GM10248 (cell line): ENCODE measurements at regions not wholly inside any gene's neighbourhood (a gene's known extent, or its start where the extent isn't known, plus 50 kb on each side); places are given as distances from the start of the nearest gene placed in this dataset.
"Not testable (repeated sequence)": the region's sequence is repeated elsewhere in the genome, so short reads cannot be mapped to it uniquely, and the experiment has no call there.

Experiments
- CTCF ChIA-PET: fragments of 300-600 bp; sonication (Branson Sonifier 250); formaldehyde crosslinking; extraction: SDS; loops from one replicate; lab custom pipeline; 2021; ENCODE audit warnings: antibody characterized with exemption; lab: Yijun Ruan, JAX
- POLR2A ChIA-PET: fragments of 350-650 bp; sonication (Branson Sonifier 250); formaldehyde crosslinking; extraction: SDS; loops from one replicate; lab custom pipeline; 2020; ENCODE audit warnings: antibody characterized with exemption; lab: Yijun Ruan, JAX
- DNase-seq: peaks from one replicate; pipeline ENCODE4 v3.0.0; 2012; ENCODE audit errors: extremely low spot score
- TF ChIP-seq, protein P1 (sequence below): IDR thresholded peaks from 2 replicates; pipeline ENCODE4 v1.5.1; 2012; ENCODE audit warnings: mild to moderate bottlenecking, low read depth; ENCODE audit errors: extremely low read depth, missing control alignments, control extremely low read depth

DNA sequence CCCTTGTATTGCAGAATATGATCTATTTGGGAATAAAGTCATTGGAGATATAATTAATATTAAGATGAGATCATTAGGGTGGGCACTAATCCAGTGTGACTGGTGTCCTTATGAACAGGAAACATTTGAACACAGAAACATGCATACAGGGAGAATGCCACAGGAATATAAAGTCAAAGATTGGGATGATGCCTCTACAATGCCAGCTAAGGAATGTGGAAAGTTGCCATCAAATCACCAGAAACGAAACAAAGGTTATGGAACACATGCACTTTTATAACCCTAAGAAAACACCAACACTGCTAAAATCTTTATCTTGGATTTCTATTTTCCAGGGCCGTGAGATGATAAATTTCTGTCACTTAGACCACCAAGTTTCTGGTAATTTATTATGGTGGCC is 442.4 kb upstream of the BCHE start:
- no peak for DNase-seq
- ChIA-PET CTCF (no interaction called here), POLR2A (no interaction called here)

DNA sequence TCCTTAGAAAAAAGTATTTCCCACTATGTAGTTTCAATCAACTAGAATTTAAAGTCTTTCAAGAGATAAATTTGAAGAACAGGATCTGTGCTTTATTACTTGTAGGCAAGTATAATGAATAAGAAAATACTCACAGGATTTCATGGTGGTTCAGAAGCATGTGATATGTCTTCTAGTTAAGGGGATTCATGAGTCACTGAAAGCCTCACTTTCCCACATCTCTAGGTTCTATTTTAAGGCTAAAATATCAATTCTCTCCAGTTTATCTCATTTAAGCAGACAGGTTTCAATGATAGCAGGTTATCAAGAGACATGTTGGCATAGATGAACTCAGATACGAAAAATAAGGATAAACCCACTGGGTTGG is 437.8 kb upstream of the BCHE start:
- TF ChIP-seq, protein P1, sequence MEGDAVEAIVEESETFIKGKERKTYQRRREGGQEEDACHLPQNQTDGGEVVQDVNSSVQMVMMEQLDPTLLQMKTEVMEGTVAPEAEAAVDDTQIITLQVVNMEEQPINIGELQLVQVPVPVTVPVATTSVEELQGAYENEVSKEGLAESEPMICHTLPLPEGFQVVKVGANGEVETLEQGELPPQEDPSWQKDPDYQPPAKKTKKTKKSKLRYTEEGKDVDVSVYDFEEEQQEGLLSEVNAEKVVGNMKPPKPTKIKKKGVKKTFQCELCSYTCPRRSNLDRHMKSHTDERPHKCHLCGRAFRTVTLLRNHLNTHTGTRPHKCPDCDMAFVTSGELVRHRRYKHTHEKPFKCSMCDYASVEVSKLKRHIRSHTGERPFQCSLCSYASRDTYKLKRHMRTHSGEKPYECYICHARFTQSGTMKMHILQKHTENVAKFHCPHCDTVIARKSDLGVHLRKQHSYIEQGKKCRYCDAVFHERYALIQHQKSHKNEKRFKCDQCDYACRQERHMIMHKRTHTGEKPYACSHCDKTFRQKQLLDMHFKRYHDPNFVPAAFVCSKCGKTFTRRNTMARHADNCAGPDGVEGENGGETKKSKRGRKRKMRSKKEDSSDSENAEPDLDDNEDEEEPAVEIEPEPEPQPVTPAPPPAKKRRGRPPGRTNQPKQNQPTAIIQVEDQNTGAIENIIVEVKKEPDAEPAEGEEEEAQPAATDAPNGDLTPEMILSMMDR = no peak
- POLR2A ChIA-PET = no interaction called here
- CTCF ChIA-PET = no interaction called here
- no peak for DNase-seq

More for the DNA sequence above, 442.4 kb upstream of the BCHE start:
- TF ChIP-seq, protein P1 = no peak

DNA sequence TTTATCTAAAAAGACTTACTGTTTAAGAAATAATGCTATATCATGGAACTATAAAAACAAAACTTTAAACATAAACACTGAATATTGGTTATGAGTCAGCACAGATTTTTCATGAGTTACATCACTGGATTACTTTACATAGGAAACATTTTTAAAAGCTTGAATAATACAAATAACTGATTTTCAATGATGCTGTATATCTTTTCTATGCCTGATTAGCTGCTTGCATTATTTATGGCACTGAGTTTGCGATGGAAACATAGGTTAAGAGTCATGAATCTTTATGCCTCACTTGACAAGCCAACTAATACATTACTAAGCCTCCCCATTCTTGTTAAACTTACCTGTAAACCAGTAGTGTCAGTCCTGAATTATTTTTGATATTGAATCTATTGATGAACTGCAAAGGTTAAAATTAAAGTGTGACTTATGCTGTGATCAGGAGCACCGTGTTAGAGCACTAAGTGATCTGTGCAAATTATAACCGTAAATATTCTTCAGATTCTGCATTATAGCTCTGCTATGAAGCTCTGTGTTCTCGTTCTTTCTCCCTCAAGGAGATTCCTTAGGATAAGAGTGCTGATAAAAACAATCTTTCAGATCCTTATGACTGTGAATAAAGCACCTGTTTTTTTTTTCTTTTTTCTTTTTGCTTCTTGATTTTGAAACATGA is 437.3 kb upstream of the BCHE start:
- POLR2A ChIA-PET = no interaction called here
- CTCF ChIA-PET = no interaction called here
- DNase-seq = no peak
- TF ChIP-seq, protein P1 = no peak

DNA sequence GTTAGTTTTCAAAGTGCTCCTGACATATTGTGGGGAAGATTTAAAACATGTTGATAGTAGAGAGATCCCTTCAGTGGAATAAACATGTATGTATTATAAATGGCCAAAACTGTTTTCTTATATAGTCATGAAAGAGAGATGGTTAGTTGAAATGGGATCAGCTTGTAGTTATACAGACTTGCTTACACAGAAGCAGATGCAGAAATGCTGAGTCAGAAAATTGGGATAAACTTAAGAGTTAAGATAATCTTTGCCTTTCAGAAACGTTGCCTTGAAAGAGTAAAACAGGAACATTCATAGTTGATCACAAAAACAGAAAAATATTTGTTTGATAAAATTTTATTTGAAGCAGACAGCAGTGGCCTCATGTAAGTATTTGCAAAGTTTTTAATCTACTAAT is 433.2 kb upstream of the BCHE start:
- CTCF ChIA-PET = no interaction called here
- TF ChIP-seq, protein P1 = no peak
- DNase-seq = no peak
- POLR2A ChIA-PET = no interaction called here

DNA sequence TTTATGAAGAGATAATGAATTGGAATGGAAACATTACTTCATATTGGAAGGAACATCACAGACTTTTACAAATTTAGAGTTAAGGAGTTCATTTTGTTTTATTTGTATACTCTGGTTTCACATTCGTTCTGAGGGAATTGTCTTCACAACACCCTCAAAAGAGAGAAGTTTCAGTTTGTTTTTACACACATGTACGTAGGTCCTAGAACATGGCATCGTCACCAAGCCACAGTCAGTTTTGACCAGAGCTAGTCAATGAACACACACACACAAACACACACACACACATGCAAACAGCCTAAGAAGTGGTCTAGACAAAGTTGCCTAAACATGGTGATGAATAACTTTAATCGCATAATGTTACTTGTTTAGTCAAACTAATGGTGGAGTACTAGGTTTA is 427.9 kb upstream of the BCHE start:
- TF ChIP-seq, protein P1 = no peak
- ChIA-PET CTCF (no interaction called here), POLR2A (no interaction called here)
- no peak for DNase-seq

DNA sequence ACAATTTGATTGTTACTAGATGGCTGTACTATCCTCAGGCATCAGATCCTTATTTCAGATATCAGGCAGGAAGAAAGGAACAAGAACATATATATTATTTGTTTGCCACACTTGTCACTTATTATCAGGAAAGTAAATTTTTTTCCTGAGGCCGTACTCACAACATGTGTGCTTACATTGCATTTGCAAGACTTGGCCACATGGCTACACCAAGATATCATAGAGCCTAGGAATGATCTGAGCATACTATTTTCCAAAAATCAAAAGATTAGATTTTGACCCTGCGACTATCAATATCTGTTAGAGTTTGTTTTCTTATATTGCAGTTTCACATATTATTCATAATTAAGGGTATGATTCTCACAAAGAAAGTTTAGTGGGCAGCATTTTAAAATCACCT is 426.2 kb upstream of the BCHE start:
- DNase-seq = no peak
- TF ChIP-seq, protein P1 = no peak
- POLR2A ChIA-PET = no interaction called here
- CTCF ChIA-PET = no interaction called here

DNA sequence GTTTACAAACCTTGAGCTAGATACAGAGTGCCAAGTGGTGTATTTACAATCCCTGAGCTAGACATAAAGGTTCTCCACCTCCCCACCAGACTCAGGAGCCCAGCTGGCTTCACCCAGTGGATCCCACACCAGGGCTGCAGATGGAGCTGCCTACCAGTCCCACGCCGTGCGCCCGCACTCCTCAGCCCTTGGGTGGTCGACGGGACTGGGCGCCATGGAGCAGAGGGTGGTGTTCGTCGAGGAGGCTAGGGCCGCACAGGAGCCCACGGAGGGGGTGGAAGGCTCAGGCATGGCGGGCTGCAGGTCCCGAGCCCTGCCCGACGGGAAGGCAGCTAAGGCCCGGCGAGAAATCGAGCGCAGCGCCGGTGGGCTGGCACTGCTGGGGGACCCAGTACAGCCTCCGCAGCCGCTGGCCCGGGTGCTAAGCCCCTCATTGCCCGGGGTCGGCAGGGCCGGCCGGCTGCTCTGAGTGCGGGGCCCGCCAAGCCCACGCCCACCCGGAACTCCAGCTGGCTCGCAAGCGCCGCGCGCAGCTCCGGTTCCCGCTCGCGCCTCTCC is 421.1 kb upstream of the BCHE start:
- POLR2A ChIA-PET, DNase-seq, CTCF ChIA-PET: not testable (repeated sequence)
